ENCODE measurements at regions not wholly inside any gene's neighbourhood (a gene's known extent, or its start where the extent isn't known, plus 50 kb on each side); places are given as distances from the start of the nearest gene placed in this dataset.

DNA sequence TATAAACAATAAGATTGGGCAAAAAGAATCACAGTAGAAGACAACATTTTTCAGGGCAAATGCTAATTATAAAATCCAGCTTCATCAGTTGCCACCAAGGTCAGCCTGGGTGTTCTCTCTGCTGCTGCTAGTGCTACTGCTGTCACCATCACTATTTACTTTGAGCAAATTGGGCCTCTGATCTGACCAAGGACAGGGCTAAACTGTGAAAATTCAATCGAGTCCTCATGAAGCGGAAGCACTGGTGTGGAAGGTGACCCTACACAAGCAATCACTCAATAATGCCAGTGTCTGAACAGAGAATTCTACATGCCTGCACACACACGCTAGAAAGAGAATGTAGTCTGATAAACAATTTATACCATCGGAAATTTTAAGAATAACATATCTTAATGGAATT, 122.9 kb upstream of the TTC29 start:
- Histone ChIP-seq H3K9me3 (ENCODE audit: low read depth, low read length) (no peaks in the 10 kb centered on the region), H3K27me3 (ENCODE audit: insufficient read depth, low read length) (peaks cover 18% of the 10 kb centered on the region), H3K4me1 (ENCODE audit: insufficient read depth, low read length) (no peaks in the 10 kb centered on the region), H3K4me3 (ENCODE audit: low read length) (no peak overlapping the region)

DNA sequence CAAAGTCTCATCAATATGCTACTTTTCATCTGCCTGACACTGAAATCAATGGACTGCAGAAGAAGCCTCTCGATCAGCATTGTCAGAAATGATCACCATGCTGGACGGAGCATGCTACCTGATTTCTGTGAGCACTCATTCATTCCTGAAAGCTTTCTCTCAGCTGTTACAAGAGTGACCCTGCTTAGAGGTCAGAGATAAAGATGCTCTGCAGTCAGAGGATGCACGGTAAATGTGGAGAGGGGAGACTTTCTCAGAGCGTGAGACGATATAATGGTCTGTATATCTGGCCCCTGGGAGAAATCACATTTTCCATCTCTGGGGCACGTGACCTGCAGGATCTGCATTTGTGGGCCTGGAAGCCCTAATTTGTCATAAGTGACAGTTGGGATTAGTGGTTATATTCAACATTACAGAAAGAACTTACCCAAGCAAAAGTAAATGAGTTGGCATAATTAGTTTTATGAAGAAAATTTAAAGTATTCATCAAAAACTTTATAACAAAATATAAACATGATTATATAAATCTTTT, 125.6 kb upstream of the TTC29 start:
- H3K4me1 ChIP-seq (ENCODE audit: insufficient read depth, low read length) = no peaks in the 10 kb centered on the region

DNA sequence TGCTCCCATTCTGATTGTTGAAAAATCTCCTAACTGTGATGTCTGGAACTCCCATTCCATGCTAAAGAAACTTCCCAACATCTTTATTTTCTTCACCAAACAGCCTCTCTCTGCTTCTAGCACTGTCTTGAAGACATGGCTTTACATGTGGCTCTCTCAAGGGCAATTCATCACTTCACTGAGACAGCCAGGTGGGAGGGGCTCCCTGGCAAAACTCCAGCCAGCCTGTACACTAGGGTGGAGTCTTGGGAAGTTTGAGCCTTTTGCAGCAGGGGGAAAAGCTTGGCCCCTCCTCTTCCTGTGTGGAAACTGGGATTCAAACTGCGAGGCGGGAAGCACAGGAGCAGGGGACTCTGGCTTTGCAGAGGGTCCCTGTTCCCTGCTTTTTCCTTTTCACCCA, 130.5 kb upstream of the TTC29 start:
- no peak overlapping the region for H3K4me3 ChIP-seq (ENCODE audit: low read length)
- no peaks in the 10 kb centered on the region for H3K4me1 ChIP-seq (ENCODE audit: insufficient read depth, low read length)
- no peaks in the 10 kb centered on the region for H3K9me3 ChIP-seq (ENCODE audit: low read depth, low read length)
- peaks cover 2% of the 10 kb centered on the region for H3K27me3 ChIP-seq (ENCODE audit: insufficient read depth, low read length)

More for the DNA sequence above, 125.6 kb upstream of the TTC29 start:
- Histone ChIP-seq H3K9me3 (ENCODE audit: low read depth, low read length) (no peaks in the 10 kb centered on the region), H3K27me3 (ENCODE audit: insufficient read depth, low read length) (peaks cover 18% of the 10 kb centered on the region), H3K4me3 (ENCODE audit: low read length) (no peak overlapping the region)

- no peaks in the 10 kb centered on the region for H3K4me1 ChIP-seq (ENCODE audit: insufficient read depth, low read length)
- H3K9me3 ChIP-seq (ENCODE audit: low read depth, low read length) = no peaks in the 10 kb centered on the region
- H3K27me3 ChIP-seq (ENCODE audit: insufficient read depth, low read length) = no peaks in the 10 kb centered on the region
- H3K4me3 ChIP-seq (ENCODE audit: low read length) = no peak overlapping the region
Observed at GRCh38 chr4:147076728-147077127, 131.1 kb upstream of the TTC29 start.

- Histone ChIP-seq H3K4me3 (ENCODE audit: low read length) (no peak overlapping the region), H3K27me3 (ENCODE audit: insufficient read depth, low read length) (no peaks in the 10 kb centered on the region), H3K4me1 (ENCODE audit: insufficient read depth, low read length) (no peaks in the 10 kb centered on the region), H3K9me3 (ENCODE audit: low read depth, low read length) (no peaks in the 10 kb centered on the region)
Observed at GRCh38 chr4:147078362-147078761, 132.7 kb upstream of the TTC29 start.

DNA sequence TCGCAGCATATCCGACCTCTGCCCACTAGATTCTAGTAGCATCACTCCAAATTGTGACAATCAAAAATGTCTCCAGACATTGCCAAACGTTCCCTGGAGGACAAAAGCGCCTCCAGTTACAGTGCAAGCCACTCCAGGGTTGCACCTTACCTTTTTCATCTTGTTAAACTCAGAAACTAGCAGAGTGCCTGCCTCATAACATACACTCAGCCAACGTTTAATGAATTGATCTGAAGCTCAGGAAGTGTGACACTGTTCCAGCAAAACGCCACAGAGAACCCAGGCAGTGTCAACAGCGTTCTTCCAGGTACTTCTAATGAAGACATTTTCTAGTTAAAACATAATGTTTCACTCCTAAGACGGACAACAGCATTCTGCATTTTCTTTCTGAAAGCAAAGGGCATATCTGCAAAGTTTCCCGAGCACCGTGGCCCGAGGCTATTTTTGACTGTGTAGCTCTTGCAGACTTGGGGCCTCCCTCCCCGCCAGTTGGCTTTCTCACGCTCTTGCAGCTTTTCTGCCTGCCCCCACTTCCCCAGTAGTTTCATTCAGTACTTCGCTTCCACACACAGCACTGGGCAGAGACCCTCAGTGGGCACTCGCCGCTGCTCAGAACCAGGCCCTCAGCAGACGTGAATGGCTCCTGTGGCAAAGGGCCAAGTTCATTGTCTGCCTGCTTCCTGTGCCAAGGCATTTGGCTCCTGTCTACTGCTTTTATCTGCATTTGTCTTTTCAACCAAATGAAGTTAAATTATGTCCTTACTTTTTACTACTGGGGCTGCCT, 133.4 kb upstream of the TTC29 start:
- Histone ChIP-seq H3K4me1 (ENCODE audit: insufficient read depth, low read length) (no peaks in the 10 kb centered on the region), H3K4me3 (ENCODE audit: low read length) (no peak overlapping the region), H3K9me3 (ENCODE audit: low read depth, low read length) (no peaks in the 10 kb centered on the region), H3K27me3 (ENCODE audit: insufficient read depth, low read length) (no peaks in the 10 kb centered on the region)

DNA sequence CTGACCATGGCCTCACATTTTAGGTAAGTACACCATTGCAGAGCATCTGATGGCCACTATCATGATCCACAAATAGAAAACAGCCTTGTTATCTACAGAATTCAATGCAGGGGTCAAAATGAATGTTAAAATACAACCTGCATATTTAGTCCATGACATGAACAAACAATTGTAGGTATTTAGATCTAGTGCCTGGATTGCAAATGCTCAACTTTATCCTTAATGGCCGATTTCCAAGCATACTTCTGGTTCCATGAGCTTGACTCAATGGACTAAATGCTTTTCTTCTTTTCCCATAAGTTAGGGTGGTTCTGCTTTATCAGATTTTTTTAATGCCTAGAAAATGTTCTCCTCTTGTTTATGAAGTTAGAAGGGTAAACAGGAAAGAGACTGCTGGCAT, 139.2 kb upstream of the TTC29 start:
- Histone ChIP-seq H3K4me1 (ENCODE audit: insufficient read depth, low read length) (no peaks in the 10 kb centered on the region), H3K27me3 (ENCODE audit: insufficient read depth, low read length) (peaks cover 2% of the 10 kb centered on the region), H3K4me3 (ENCODE audit: low read length) (no peak overlapping the region), H3K9me3 (ENCODE audit: low read depth, low read length) (no peaks in the 10 kb centered on the region)

DNA sequence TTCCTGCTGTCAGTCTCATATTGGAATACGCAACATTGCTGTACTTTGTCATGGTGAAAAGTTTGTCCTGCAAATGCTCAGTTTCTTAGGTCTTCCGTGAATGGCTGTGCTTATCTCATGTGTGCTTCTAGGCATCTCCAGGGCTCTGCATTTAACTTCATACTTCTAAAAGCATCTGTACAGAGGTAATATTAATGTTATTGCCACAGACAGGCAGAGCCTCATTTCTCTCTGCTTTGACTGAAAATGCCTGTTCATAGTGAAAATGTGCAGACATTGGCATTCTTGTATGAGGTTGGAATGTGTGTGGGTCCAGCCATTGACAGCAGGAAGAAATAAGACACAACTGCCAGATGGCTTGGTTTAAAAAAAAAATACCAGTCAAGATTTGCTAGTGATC, 140.1 kb upstream of the TTC29 start:
- Histone ChIP-seq H3K27me3 (ENCODE audit: insufficient read depth, low read length) (peaks cover 2% of the 10 kb centered on the region), H3K4me3 (ENCODE audit: low read length) (no peak overlapping the region), H3K9me3 (ENCODE audit: low read depth, low read length) (no peaks in the 10 kb centered on the region), H3K4me1 (ENCODE audit: insufficient read depth, low read length) (no peaks in the 10 kb centered on the region)

DNA sequence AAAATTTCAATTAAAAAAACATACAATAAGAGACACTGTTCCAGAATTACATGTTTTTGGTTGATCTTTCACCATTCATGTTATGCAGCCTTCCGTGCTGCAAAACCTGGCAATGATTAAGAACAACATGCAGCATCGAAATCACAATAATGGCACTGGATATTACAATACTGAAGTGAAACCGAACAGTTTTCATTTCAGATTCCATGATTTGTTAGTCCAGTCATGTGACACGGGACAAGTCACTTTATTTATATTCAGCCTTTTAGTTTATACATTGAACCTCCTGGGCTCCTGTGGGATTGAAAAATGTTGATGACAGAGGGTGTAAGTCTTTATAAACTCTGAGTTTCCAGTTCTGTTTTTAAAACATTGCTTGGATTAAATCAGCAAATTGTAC, 142.5 kb upstream of the TTC29 start:
- Histone ChIP-seq H3K4me3 (ENCODE audit: low read length) (no peak overlapping the region), H3K9me3 (ENCODE audit: low read depth, low read length) (no peaks in the 10 kb centered on the region), H3K27me3 (ENCODE audit: insufficient read depth, low read length) (peaks cover 2% of the 10 kb centered on the region), H3K4me1 (ENCODE audit: insufficient read depth, low read length) (no peaks in the 10 kb centered on the region)

GRCh38 chr4:147090486-147090885, 144.8 kb upstream of the TTC29 start:
- no peak overlapping the region for H3K4me3 ChIP-seq (ENCODE audit: low read length)
- no peaks in the 10 kb centered on the region for H3K4me1 ChIP-seq (ENCODE audit: insufficient read depth, low read length)
- H3K9me3 ChIP-seq (ENCODE audit: low read depth, low read length) = no peaks in the 10 kb centered on the region
- peaks cover 2% of the 10 kb centered on the region for H3K27me3 ChIP-seq (ENCODE audit: insufficient read depth, low read length)

DNA sequence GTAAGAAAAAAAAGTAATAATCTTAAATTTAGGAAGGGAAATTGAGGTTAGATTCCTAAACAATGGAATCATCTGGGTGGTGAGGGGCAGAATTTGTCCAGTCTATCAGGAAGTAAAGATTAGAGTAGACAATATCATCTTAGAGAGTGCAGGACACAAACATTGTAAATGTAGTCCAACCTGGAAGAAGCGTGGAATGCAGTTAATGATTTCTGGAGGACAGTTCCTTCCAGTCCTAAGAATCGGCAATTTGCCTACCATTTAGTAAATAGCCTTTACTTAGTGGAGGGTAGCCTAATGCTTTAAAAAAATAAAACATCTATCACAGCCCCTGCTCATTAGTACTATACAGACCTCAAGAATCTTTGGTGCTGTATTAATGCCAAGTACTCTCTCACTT, 147.5 kb upstream of the TTC29 start:
- Histone ChIP-seq H3K27me3 (ENCODE audit: insufficient read depth, low read length) (peaks cover 2% of the 10 kb centered on the region), H3K4me3 (ENCODE audit: low read length) (no peak overlapping the region), H3K9me3 (ENCODE audit: low read depth, low read length) (no peaks in the 10 kb centered on the region), H3K4me1 (ENCODE audit: insufficient read depth, low read length) (no peaks in the 10 kb centered on the region)

GRCh38 chr4:147094238-147094637, 148.6 kb upstream of the TTC29 start:
- Histone ChIP-seq H3K9me3 (ENCODE audit: low read depth, low read length) (no peaks in the 10 kb centered on the region), H3K4me3 (ENCODE audit: low read length) (no peak overlapping the region), H3K27me3 (ENCODE audit: insufficient read depth, low read length) (peaks cover 1% of the 10 kb centered on the region), H3K4me1 (ENCODE audit: insufficient read depth, low read length) (no peaks in the 10 kb centered on the region)

- no peak overlapping the region for H3K4me3 ChIP-seq (ENCODE audit: low read length)
- H3K4me1 ChIP-seq (ENCODE audit: insufficient read depth, low read length) = no peaks in the 10 kb centered on the region
- no peaks in the 10 kb centered on the region for H3K9me3 ChIP-seq (ENCODE audit: low read depth, low read length)
- H3K27me3 ChIP-seq (ENCODE audit: insufficient read depth, low read length) = peaks cover 4% of the 10 kb centered on the region
Observed at GRCh38 chr4:147096667-147097604, 151.3 kb upstream of the TTC29 start.

DNA sequence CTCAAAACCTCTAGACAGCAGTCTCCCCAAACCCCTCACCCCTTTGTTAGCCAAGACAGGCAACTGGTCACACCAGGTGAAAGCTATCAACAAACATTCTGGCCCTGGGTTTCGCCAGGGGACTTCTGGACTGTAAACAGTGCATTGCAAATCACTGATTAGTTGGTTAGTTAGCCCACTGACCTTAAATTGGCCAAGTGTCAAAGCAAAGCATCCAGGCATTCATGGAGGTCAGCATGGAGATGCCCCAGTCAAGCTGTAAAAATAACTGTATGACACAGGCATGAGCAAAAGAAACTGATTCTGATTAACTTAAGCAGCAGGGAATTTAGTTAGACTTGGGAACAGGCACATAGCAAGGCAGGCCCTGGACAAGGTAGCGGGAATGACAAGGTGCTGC, 156.0 kb upstream of the TTC29 start:
- no peaks in the 10 kb centered on the region for H3K9me3 ChIP-seq (ENCODE audit: low read depth, low read length)
- H3K4me3 ChIP-seq (ENCODE audit: low read length) = no peak overlapping the region

GRCh38 chr4:147102596-147102995, 156.9 kb upstream of the TTC29 start:
- no peaks in the 10 kb centered on the region for H3K9me3 ChIP-seq (ENCODE audit: low read depth, low read length)
- no peak overlapping the region for H3K4me3 ChIP-seq (ENCODE audit: low read length)
- peaks cover 5% of the 10 kb centered on the region for H3K27me3 ChIP-seq (ENCODE audit: insufficient read depth, low read length)
- no peaks in the 10 kb centered on the region for H3K4me1 ChIP-seq (ENCODE audit: insufficient read depth, low read length)

More for the DNA sequence above, 156.0 kb upstream of the TTC29 start:
- Histone ChIP-seq H3K4me1 (ENCODE audit: insufficient read depth, low read length) (no peaks in the 10 kb centered on the region), H3K27me3 (ENCODE audit: insufficient read depth, low read length) (peaks cover 5% of the 10 kb centered on the region)
